ENCODE measurements at regions not wholly inside any gene's neighbourhood (a gene's known extent, or its start where the extent isn't known, plus 50 kb on each side); places are given as distances from the start of the nearest gene placed in this dataset.
"Not testable (repeated sequence)": the region's sequence is repeated elsewhere in the genome, so short reads cannot be mapped to it uniquely, and the experiment has no call there.

GRCh38 chr9:753734-754133, 87.8 kb upstream of the DMRT1 start:
- not testable (repeated sequence) for TF ChIP-seq POLR2A, CTCF (IDR thresholded peaks at IDR 0.05)

Measured in prostate gland (tissue), 2 donors.